Neural crest cell (in vitro differentiated cells): ENCODE measurements at regions not wholly inside any gene's neighbourhood (a gene's known extent, or its start where the extent isn't known, plus 50 kb on each side); places are given as distances from the start of the nearest gene placed in this dataset.
"Not testable (repeated sequence)": the region's sequence is repeated elsewhere in the genome, so short reads cannot be mapped to it uniquely, and the experiment has no call there.

Experiments
- DNase-seq: peaks from one replicate; pipeline ENCODE4 v3.0.0; 2021; ENCODE audit warnings: low read depth, mixed read lengths, low spot score
- H3K27ac Mint-ChIP-seq: one replicate; pipeline ENCODE4 v1.8.0; 2021; ENCODE audit warnings: mild to moderate bottlenecking, mixed read lengths; ENCODE audit not compliant: unreplicated experiment
- H3K27me3 Mint-ChIP-seq: 2 replicates; pipeline ENCODE4 v1.8.0; 2021; ENCODE audit warnings: low read depth, mild to moderate bottlenecking, mixed read lengths
- H3K36me3 Mint-ChIP-seq: 2 replicates; pipeline ENCODE4 v1.8.0; 2021; ENCODE audit warnings: low read depth, mild to moderate bottlenecking, mixed read lengths
- H3K4me1 Mint-ChIP-seq: 2 replicates; pipeline ENCODE4 v1.8.0; 2021; ENCODE audit warnings: mixed read lengths
- H3K4me3 Mint-ChIP-seq: one replicate; pipeline ENCODE4 v1.8.0; 2021; ENCODE audit warnings: mild to moderate bottlenecking, mixed read lengths
- H3K9me3 Mint-ChIP-seq: 2 replicates; pipeline ENCODE4 v1.8.0; 2021; ENCODE audit warnings: mixed read lengths
- CTCF ChIP-seq: fragments of 200-600 bp; sonication (generic); conservative IDR thresholded peaks from 2 replicates; pipeline ENCODE4 v1.5.0; 2021; ENCODE audit warnings: antibody characterized with exemption, mild to moderate bottlenecking

DNA sequence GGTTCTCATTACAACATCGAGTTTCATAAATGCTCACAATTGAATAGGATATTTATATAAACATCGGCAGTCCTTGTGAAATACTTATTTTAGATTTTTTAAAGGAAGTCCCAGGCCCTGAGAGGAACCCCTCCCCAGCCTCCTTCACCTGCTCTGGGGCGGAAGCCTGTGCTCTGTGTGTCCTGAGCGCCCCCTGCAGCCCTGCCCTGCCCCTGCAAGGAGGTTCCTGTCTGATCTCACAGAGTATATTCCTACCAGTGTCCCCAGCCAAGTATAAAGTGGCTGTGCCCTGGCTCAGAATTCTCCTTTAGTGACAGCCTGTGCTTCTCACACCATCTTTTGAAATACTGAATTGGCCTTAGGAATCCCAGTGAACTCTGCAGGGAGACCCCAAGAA is 659.5 kb downstream of the TMEM121 start:
- Mint-ChIP-seq H3K9me3 (peaks cover 26% of the 10 kb centered on the region), H3K27ac (no peak overlapping the region), H3K36me3 (peaks cover 6% of the 10 kb centered on the region), H3K4me3 (no peak overlapping the region), H3K27me3 (no peaks in the 10 kb centered on the region), H3K4me1 (no peaks in the 10 kb centered on the region)
- no peak for TF ChIP-seq CTCF
- DNase-seq, result no peak

- DNase-seq, result no peak
- Mint-ChIP-seq H3K27me3 (no peaks in the 10 kb centered on the region), H3K9me3 (peaks cover 26% of the 10 kb centered on the region), H3K27ac (no peak overlapping the region), H3K4me3 (no peak overlapping the region), H3K36me3 (peaks cover 6% of the 10 kb centered on the region), H3K4me1 (no peaks in the 10 kb centered on the region)
- TF ChIP-seq CTCF, result no peak
Observed at GRCh38 chr14:106187216-106187615, 660.8 kb downstream of the TMEM121 start.

DNA sequence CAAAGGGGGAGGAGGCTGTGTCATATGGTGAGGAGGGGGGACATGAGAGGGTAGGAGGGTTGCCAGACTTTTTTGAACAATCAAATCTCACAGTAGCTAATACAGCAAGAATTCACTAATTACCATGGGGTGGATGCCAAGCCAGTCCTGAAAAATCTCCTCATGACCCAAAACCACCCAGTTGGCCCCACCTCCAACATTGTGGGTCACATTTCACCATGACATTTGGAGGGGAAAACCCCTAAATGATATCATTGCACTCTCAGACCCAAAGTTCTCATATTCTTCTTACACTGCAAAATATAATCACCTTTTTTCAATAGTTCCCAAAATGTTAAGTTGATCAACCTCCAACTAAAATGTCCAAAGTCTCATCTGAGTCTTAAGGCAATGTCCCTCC is 666.3 kb downstream of the TMEM121 start:
- not testable (repeated sequence) for H3K27me3 Mint-ChIP-seq, H3K27ac Mint-ChIP-seq, DNase-seq, H3K4me3 Mint-ChIP-seq, H3K4me1 Mint-ChIP-seq, H3K36me3 Mint-ChIP-seq
- H3K9me3 Mint-ChIP-seq, result peaks cover 10% of the 10 kb centered on the region

- not testable (repeated sequence) for H3K4me3 Mint-ChIP-seq, H3K4me1 Mint-ChIP-seq, H3K27ac Mint-ChIP-seq, DNase-seq, H3K9me3 Mint-ChIP-seq, H3K27me3 Mint-ChIP-seq, H3K36me3 Mint-ChIP-seq
Observed at GRCh38 chr14:106196459-106196858, 670.1 kb downstream of the TMEM121 start.

- H3K4me3 Mint-ChIP-seq, H3K9me3 Mint-ChIP-seq, H3K4me1 Mint-ChIP-seq, H3K27ac Mint-ChIP-seq, DNase-seq, H3K36me3 Mint-ChIP-seq, H3K27me3 Mint-ChIP-seq: not testable (repeated sequence)
Observed at GRCh38 chr14:106197264-106197663, 670.9 kb downstream of the TMEM121 start.

DNA sequence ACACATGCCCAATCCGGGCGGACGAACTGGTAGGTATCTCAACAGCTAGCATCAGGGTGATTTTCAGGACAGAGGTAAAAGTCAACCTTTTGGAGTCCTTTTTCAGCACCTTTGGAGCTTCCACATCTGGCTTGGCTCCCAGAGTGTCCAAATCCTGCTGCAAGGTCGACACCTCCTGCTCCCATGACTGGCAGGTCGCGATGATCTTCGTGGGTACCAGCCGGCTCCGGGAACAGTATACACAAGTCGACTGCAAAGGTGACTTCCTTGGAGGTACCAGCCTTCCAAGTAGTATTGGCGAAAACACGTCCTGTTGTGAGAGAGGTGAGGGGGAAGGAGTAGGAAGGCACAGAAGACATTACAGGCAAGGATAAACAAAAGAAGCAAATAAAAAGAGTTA is 672.7 kb downstream of the TMEM121 start:
- no peak overlapping the region for H3K27ac Mint-ChIP-seq
- H3K9me3 Mint-ChIP-seq, result peaks cover 13% of the 10 kb centered on the region
- H3K4me1 Mint-ChIP-seq, result no peaks in the 10 kb centered on the region
- no peak for TF ChIP-seq CTCF
- H3K27me3 Mint-ChIP-seq, result no peaks in the 10 kb centered on the region
- H3K4me3 Mint-ChIP-seq, result no peak overlapping the region
- peaks cover 6% of the 10 kb centered on the region for H3K36me3 Mint-ChIP-seq
- no peak for DNase-seq

DNA sequence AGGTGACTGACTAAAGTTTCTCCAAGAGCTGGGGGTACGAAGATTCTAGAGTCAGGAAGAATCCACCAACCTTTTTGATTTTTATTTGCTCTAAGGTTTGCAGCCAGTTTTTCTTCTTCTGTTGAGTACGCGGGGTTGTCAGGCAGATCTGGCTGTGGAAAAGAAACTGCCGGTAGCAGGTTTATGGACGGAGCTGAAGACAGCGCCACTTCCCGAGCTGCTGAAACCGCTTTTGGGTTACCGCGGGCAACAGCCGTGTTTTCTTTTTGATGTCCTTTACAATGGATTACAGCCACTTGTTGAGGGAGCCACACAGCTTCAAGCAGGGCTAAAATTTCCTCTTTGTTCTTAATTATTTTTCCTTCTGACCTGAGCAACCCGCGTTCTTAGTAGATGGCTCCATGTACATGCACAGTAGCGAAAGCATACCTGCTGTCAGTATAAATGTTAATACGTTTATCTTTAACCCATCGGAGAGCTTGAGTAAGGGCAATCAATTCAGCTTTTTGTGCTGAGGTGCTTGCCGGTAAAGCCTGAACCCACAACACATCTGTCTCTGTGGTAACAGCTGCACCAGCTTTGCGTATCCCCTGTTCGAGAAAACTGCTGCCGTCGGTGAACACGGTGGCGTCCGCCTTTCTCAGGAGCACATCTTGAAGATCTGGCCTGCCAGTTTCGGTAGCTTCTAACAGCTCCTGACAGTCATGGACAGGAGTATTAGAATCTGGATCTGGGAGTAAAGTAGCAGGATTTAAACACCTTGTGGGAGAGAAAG is 674.3 kb downstream of the TMEM121 start:
- Mint-ChIP-seq H3K27ac (no peak overlapping the region), H3K4me1 (no peaks in the 10 kb centered on the region), H3K36me3 (peaks cover 10% of the 10 kb centered on the region), H3K27me3 (no peaks in the 10 kb centered on the region), H3K4me3 (no peak overlapping the region), H3K9me3 (peaks cover 14% of the 10 kb centered on the region)
- DNase-seq, result no peak
- TF ChIP-seq CTCF, result no peak
